WTC11 (cell line): ENCODE measurements at regions not wholly inside any gene's neighbourhood (a gene's known extent, or its start where the extent isn't known, plus 50 kb on each side); places are given as distances from the start of the nearest gene placed in this dataset.

Source experiments
- ATAC-seq: fragments of 200-7000 bp; cut with Tn5 transposase; 2 replicates; pipeline ENCODE4 v1.10.0; 2021; ENCODE audit warnings: mild to moderate bottlenecking, moderate library complexity
- CTCF ChIA-PET: fragments of 300-600 bp; sonication (Branson Sonifier 250); formaldehyde crosslinking; loops from one replicate; lab custom pipeline; 2021; ENCODE audit warnings: antibody characterized with exemption; lab: Charles Lee
- POLR2A ChIA-PET: fragments of 350-600 bp; sonication (Branson Sonifier 250); formaldehyde crosslinking; loops from one replicate; lab custom pipeline; 2021; ENCODE audit warnings: antibody characterized with exemption; lab: Charles Lee
- DNase-seq: peaks from one replicate; pipeline ENCODE4 v3.0.0; 2021; ENCODE audit warnings: low spot score
- H3K27ac Mint-ChIP-seq: 2 replicates; pipeline ENCODE4 v1.8.0; 2021; ENCODE audit warnings: mixed read lengths
- H3K27me3 Mint-ChIP-seq: 2 replicates; pipeline ENCODE4 v1.8.0; 2021; ENCODE audit warnings: low read depth, mild to moderate bottlenecking, moderate library complexity, mixed read lengths
- H3K36me3 Mint-ChIP-seq: 2 replicates; pipeline ENCODE4 v1.8.0; 2021; ENCODE audit warnings: mixed read lengths
- H3K4me1 Mint-ChIP-seq: 2 replicates; pipeline ENCODE4 v1.8.0; 2022; ENCODE audit warnings: mixed read lengths
- H3K4me3 Mint-ChIP-seq: 2 replicates; pipeline ENCODE4 v1.8.0; 2021; ENCODE audit warnings: mild to moderate bottlenecking, moderate library complexity, mixed read lengths
- H3K9me3 Mint-ChIP-seq: 2 replicates; pipeline ENCODE4 v1.8.0; 2021; ENCODE audit warnings: mixed read lengths
- ELF4 ChIP-seq: sonication (generic); formaldehyde crosslinking; IDR thresholded peaks from 2 replicates; pipeline ENCODE4 v1.8.1; 2022; ENCODE audit warnings: low read depth, mild to moderate bottlenecking, moderate library complexity, missing genetic modification reagents
- MXD4 ChIP-seq: fragments of 250-450 bp; sonication (Bioruptor Pico); IDR thresholded peaks from 2 replicates; pipeline ENCODE4 v1.8.0; 2021; ENCODE audit warnings: mild to moderate bottlenecking, moderate library complexity, borderline replicate concordance
- MYBL2 ChIP-seq: sonication (generic); formaldehyde crosslinking; IDR thresholded peaks from 2 replicates; pipeline ENCODE4 v1.8.1; 2023; ENCODE audit warnings: mild to moderate bottlenecking, moderate library complexity, missing genetic modification reagents
- NR1H2 ChIP-seq: sonication (generic); formaldehyde crosslinking; IDR thresholded peaks from 2 replicates; pipeline ENCODE4 v1.9.0; 2021; ENCODE audit warnings: mild to moderate bottlenecking, moderate library complexity, missing genetic modification reagents
- RORB ChIP-seq: fragments of 250-450 bp; sonication (Bioruptor Pico); IDR thresholded peaks from 2 replicates; pipeline ENCODE4 v1.9.0; 2021; ENCODE audit warnings: mild to moderate bottlenecking
- ZNF121 ChIP-seq: sonication (generic); formaldehyde crosslinking; IDR thresholded peaks from 2 replicates; pipeline ENCODE4 v1.8.0; 2023; ENCODE audit warnings: missing genetic modification reagents
- ZNF396 ChIP-seq: fragments of 250-450 bp; sonication (Bioruptor Pico); IDR thresholded peaks from 2 replicates; pipeline ENCODE4 v1.8.0; 2021; ENCODE audit warnings: mild to moderate bottlenecking, moderate library complexity, borderline replicate concordance
- TF ChIP-seq, protein P1 (sequence below): sonication (generic); formaldehyde crosslinking; IDR thresholded peaks from 2 replicates; pipeline ENCODE4 v1.8.1; 2023; ENCODE audit warnings: mild to moderate bottlenecking, missing genetic modification reagents
- TF ChIP-seq, protein P2 (sequence below): sonication (generic); formaldehyde crosslinking; IDR thresholded peaks from 2 replicates; pipeline ENCODE4 v1.8.1; 2022; ENCODE audit warnings: mild to moderate bottlenecking, moderate library complexity, missing genetic modification reagents
- TF ChIP-seq, protein P3 (sequence below): sonication (generic); formaldehyde crosslinking; IDR thresholded peaks from 2 replicates; pipeline ENCODE4 v1.8.0; 2022; ENCODE audit warnings: mild to moderate bottlenecking, missing genetic modification reagents
- TF ChIP-seq, protein P4 (sequence below): sonication (generic); formaldehyde crosslinking; IDR thresholded peaks from 2 replicates; pipeline ENCODE4 v1.8.1; 2022; ENCODE audit warnings: missing genetic modification reagents, borderline replicate concordance
- TF ChIP-seq, protein P5 (sequence below): sonication (generic); formaldehyde crosslinking; IDR thresholded peaks from 2 replicates; pipeline ENCODE4 v1.8.0; 2023; ENCODE audit warnings: missing genetic modification reagents, mild to moderate bottlenecking, borderline replicate concordance
- TF ChIP-seq, protein P6 (sequence below): sonication (generic); formaldehyde crosslinking; conservative IDR thresholded peaks from 2 replicates; pipeline ENCODE4 v1.8.1; 2022; ENCODE audit warnings: mild to moderate bottlenecking, missing genetic modification reagents
- TF ChIP-seq, protein P7 (sequence below): fragments of 250-450 bp; sonication (Bioruptor Pico); IDR thresholded peaks from 2 replicates; pipeline ENCODE4 v2.1.2; 2022; ENCODE audit warnings: mild to moderate bottlenecking, moderate library complexity

DNA sequence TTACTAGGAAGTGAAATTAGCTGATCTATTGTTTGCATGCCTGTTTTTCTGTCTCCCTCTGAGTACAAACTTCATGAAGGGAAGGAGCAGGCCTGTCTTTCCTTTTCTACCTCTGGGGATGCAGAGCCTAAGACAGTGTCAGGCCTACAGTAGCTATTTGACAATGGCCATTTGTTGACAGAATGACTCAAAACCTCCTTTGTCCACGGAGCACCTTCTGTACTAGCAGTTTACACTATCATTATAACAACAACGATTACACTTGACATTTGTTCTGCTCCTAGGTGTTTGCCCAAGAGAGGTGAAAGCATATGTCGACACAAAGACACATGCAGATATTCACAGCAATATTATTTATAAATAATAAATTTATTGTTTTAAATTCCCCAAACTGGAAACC is 132.3 kb upstream of the IRX3 start:
- CTCF ChIA-PET, result interaction anchor here (0.6 kb wide), 1 partner anchor 7 kb away, joined by 3 read pairs; no protein-coding TSS in a partner anchor
- no peak for ATAC-seq
- peaks cover 10% of the 10 kb centered on the region for H3K9me3 Mint-ChIP-seq
- no peak for TF ChIP-seq RORB (CRISPR knock-in tag)
- TF ChIP-seq ZNF396 (CRISPR knock-in tag), result no peak
- no peak for TF ChIP-seq NR1H2
- TF ChIP-seq, protein P1, sequence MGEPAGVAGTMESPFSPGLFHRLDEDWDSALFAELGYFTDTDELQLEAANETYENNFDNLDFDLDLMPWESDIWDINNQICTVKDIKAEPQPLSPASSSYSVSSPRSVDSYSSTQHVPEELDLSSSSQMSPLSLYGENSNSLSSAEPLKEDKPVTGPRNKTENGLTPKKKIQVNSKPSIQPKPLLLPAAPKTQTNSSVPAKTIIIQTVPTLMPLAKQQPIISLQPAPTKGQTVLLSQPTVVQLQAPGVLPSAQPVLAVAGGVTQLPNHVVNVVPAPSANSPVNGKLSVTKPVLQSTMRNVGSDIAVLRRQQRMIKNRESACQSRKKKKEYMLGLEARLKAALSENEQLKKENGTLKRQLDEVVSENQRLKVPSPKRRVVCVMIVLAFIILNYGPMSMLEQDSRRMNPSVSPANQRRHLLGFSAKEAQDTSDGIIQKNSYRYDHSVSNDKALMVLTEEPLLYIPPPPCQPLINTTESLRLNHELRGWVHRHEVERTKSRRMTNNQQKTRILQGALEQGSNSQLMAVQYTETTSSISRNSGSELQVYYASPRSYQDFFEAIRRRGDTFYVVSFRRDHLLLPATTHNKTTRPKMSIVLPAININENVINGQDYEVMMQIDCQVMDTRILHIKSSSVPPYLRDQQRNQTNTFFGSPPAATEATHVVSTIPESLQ (CRISPR knock-in tag), result no peak
- no peak for TF ChIP-seq ZNF121 (CRISPR knock-in tag)
- TF ChIP-seq, protein P2, sequence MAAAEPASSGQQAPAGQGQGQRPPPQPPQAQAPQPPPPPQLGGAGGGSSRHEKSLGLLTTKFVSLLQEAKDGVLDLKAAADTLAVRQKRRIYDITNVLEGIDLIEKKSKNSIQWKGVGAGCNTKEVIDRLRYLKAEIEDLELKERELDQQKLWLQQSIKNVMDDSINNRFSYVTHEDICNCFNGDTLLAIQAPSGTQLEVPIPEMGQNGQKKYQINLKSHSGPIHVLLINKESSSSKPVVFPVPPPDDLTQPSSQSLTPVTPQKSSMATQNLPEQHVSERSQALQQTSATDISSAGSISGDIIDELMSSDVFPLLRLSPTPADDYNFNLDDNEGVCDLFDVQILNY (CRISPR knock-in tag), result no peak
- TF ChIP-seq, protein P3, sequence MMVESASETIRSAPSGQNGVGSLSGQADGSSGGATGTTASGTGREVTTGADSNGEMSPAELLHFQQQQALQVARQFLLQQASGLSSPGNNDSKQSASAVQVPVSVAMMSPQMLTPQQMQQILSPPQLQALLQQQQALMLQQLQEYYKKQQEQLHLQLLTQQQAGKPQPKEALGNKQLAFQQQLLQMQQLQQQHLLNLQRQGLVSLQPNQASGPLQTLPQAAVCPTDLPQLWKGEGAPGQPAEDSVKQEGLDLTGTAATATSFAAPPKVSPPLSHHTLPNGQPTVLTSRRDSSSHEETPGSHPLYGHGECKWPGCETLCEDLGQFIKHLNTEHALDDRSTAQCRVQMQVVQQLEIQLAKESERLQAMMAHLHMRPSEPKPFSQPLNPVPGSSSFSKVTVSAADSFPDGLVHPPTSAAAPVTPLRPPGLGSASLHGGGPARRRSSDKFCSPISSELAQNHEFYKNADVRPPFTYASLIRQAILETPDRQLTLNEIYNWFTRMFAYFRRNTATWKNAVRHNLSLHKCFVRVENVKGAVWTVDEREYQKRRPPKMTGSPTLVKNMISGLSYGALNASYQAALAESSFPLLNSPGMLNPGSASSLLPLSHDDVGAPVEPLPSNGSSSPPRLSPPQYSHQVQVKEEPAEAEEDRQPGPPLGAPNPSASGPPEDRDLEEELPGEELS (CRISPR knock-in tag), result no peak
- TF ChIP-seq, protein P4, sequence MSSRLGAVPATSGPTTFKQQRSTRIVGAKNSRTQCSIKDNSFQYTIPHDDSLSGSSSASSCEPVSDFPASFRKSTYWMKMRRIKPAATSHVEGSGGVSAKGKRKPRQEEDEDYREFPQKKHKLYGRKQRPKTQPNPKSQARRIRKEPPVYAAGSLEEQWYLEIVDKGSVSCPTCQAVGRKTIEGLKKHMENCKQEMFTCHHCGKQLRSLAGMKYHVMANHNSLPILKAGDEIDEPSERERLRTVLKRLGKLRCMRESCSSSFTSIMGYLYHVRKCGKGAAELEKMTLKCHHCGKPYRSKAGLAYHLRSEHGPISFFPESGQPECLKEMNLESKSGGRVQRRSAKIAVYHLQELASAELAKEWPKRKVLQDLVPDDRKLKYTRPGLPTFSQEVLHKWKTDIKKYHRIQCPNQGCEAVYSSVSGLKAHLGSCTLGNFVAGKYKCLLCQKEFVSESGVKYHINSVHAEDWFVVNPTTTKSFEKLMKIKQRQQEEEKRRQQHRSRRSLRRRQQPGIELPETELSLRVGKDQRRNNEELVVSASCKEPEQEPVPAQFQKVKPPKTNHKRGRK, result no peak
- TF ChIP-seq, protein P5, sequence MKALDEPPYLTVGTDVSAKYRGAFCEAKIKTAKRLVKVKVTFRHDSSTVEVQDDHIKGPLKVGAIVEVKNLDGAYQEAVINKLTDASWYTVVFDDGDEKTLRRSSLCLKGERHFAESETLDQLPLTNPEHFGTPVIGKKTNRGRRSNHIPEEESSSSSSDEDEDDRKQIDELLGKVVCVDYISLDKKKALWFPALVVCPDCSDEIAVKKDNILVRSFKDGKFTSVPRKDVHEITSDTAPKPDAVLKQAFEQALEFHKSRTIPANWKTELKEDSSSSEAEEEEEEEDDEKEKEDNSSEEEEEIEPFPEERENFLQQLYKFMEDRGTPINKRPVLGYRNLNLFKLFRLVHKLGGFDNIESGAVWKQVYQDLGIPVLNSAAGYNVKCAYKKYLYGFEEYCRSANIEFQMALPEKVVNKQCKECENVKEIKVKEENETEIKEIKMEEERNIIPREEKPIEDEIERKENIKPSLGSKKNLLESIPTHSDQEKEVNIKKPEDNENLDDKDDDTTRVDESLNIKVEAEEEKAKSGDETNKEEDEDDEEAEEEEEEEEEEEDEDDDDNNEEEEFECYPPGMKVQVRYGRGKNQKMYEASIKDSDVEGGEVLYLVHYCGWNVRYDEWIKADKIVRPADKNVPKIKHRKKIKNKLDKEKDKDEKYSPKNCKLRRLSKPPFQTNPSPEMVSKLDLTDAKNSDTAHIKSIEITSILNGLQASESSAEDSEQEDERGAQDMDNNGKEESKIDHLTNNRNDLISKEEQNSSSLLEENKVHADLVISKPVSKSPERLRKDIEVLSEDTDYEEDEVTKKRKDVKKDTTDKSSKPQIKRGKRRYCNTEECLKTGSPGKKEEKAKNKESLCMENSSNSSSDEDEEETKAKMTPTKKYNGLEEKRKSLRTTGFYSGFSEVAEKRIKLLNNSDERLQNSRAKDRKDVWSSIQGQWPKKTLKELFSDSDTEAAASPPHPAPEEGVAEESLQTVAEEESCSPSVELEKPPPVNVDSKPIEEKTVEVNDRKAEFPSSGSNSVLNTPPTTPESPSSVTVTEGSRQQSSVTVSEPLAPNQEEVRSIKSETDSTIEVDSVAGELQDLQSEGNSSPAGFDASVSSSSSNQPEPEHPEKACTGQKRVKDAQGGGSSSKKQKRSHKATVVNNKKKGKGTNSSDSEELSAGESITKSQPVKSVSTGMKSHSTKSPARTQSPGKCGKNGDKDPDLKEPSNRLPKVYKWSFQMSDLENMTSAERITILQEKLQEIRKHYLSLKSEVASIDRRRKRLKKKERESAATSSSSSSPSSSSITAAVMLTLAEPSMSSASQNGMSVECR (CRISPR knock-in tag), result no peak
- TF ChIP-seq MYBL2 (CRISPR knock-in tag), result no peak
- TF ChIP-seq, protein P6, sequence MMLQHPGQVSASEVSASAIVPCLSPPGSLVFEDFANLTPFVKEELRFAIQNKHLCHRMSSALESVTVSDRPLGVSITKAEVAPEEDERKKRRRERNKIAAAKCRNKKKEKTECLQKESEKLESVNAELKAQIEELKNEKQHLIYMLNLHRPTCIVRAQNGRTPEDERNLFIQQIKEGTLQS, result no peak
- TF ChIP-seq, protein P7, sequence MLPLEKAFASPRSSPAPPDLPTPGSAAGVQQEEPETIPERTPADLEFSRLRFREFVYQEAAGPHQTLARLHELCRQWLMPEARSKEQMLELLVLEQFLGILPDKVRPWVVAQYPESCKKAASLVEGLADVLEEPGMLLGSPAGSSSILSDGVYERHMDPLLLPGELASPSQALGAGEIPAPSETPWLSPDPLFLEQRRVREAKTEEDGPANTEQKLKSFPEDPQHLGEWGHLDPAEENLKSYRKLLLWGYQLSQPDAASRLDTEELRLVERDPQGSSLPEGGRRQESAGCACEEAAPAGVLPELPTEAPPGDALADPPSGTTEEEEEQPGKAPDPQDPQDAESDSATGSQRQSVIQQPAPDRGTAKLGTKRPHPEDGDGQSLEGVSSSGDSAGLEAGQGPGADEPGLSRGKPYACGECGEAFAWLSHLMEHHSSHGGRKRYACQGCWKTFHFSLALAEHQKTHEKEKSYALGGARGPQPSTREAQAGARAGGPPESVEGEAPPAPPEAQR (CRISPR knock-in tag), result no peak
- TF ChIP-seq ELF4, result no peak
- no peak for TF ChIP-seq MXD4
- TF ChIP-seq, all 79 proteins: peak for 0
- Mint-ChIP-seq H3K36me3 (peaks cover 4% of the 10 kb centered on the region; the same call in 1 of the 2 replicates), H3K4me3 (no peak overlapping the region), H3K4me1 (no peaks in the 10 kb centered on the region), H3K27me3 (peaks cover 11% of the 10 kb centered on the region), H3K27ac (no peak overlapping the region)
- DNase-seq, result no peak
- POLR2A ChIA-PET, result no interaction called here
